ENCODE measurements at regions not wholly inside any gene's neighbourhood (a gene's known extent, or its start where the extent isn't known, plus 50 kb on each side); places are given as distances from the start of the nearest gene placed in this dataset.

DNA sequence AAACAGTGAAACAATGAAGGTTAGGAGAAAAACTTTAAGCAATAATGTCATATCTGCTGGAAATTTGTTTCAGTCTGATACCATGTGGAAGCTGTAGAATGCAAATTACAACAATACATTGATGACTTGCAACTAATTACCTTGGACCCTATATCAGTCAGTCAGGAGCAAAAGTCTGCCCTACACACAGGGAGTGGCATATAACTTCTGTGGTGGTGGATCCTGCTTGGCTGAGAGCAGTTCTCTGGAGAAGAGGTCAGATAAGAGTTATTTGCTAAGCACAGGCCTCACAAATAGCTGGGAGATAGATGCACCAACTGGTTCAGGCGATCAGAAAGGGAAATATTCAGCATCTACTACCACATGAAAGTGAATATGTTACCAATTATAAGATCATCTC lies 1364.6 kb upstream of the EPHA6 start:
- no peak for DNase-seq (ENCODE audit: low spot score, unreplicated experiment)
- no peaks in the 10 kb centered on the region for H3K9me3 Mint-ChIP-seq (ENCODE audit: low read depth)
- H3K36me3 Mint-ChIP-seq (ENCODE audit: insufficient read depth) = no peaks in the 10 kb centered on the region
- TF ChIP-seq, protein P1, sequence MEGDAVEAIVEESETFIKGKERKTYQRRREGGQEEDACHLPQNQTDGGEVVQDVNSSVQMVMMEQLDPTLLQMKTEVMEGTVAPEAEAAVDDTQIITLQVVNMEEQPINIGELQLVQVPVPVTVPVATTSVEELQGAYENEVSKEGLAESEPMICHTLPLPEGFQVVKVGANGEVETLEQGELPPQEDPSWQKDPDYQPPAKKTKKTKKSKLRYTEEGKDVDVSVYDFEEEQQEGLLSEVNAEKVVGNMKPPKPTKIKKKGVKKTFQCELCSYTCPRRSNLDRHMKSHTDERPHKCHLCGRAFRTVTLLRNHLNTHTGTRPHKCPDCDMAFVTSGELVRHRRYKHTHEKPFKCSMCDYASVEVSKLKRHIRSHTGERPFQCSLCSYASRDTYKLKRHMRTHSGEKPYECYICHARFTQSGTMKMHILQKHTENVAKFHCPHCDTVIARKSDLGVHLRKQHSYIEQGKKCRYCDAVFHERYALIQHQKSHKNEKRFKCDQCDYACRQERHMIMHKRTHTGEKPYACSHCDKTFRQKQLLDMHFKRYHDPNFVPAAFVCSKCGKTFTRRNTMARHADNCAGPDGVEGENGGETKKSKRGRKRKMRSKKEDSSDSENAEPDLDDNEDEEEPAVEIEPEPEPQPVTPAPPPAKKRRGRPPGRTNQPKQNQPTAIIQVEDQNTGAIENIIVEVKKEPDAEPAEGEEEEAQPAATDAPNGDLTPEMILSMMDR (IDR thresholded peaks at IDR 0.05; ENCODE audit: unreplicated experiment) = no peak
- H3K4me3 Mint-ChIP-seq (ENCODE audit: low read depth) = no peak overlapping the region
- no peak overlapping the region for H3K27ac Mint-ChIP-seq
- peaks cover 2% of the 10 kb centered on the region for H3K4me1 Mint-ChIP-seq (ENCODE audit: low read depth)
- H3K27me3 Mint-ChIP-seq = no peaks in the 10 kb centered on the region

DNA sequence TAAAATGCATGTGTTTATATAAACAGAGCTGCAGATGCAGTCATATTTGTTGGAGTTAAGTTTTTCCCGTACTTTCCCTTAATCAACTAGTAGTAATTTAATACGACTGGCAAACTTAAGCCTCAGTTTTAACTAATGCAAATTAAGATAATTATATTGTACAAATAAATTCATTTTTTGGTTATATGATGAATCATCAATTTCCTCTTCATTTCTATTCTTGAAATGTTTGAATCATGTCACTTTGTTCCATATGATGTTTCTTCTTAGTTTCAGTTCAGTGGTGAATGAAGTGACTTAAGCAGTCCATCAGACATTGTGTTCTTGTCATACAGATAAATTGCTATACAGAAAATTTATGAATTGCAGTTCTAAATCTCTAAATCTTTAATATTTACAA lies 1361.2 kb upstream of the EPHA6 start:
- Mint-ChIP-seq H3K9me3 (ENCODE audit: low read depth) (no peaks in the 10 kb centered on the region), H3K27ac (no peak overlapping the region)

DNA sequence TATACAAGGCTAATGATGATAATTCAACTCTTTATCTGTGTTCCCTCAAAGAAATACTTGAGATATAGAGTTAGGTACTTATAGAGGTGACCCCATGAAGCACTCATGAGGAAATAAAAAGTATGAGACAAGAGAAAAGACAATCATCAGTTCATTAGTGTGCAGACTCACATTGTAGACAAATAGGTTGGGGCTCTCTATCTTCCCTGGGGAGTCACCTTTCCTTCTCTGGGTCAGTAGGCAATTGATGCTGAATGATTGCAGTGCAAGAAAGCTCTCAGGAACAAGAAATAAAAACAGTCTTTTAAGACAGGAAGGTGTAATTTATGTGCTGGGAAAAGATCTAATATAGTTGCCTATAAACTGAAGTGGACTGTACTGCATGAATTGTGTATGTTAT lies 1357.6 kb upstream of the EPHA6 start:
- TF ChIP-seq, protein P1 (IDR thresholded peaks at IDR 0.05; ENCODE audit: unreplicated experiment) = no peak
- Mint-ChIP-seq H3K4me3 (ENCODE audit: low read depth) (no peak overlapping the region), H3K27ac (no peak overlapping the region), H3K36me3 (ENCODE audit: insufficient read depth) (no peaks in the 10 kb centered on the region), H3K4me1 (ENCODE audit: low read depth) (peaks cover 11% of the 10 kb centered on the region), H3K27me3 (no peaks in the 10 kb centered on the region), H3K9me3 (ENCODE audit: low read depth) (no peaks in the 10 kb centered on the region)
- no peak for DNase-seq (ENCODE audit: low spot score, unreplicated experiment)

More for the DNA sequence above, 1361.2 kb upstream of the EPHA6 start:
- TF ChIP-seq, protein P1 (IDR thresholded peaks at IDR 0.05; ENCODE audit: unreplicated experiment) = no peak
- H3K27me3 Mint-ChIP-seq = no peaks in the 10 kb centered on the region
- no peak for DNase-seq (ENCODE audit: low spot score, unreplicated experiment)
- H3K4me3 Mint-ChIP-seq (ENCODE audit: low read depth) = no peak overlapping the region
- H3K36me3 Mint-ChIP-seq (ENCODE audit: insufficient read depth) = no peaks in the 10 kb centered on the region
- H3K4me1 Mint-ChIP-seq (ENCODE audit: low read depth) = no peaks in the 10 kb centered on the region

DNA sequence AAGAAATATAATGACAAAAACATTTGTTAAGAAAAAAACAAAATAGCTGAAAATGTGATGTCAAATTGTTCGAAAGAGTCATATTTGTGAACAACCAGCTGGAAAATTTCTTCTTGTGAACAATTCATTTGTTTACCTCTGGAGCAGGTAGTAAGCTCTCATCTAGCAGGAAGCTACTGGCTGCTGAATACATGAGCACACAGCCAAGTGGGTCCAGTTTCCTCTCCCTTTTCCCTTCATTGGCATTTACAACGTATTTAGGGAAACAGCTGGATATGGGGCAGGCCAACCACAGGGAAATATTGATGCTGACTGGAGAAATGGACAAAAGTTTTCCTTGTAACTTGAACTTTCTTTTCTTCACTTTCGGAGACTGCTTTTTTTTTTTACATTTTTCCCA lies 1354.7 kb upstream of the EPHA6 start:
- Mint-ChIP-seq H3K27me3 (no peaks in the 10 kb centered on the region), H3K4me3 (ENCODE audit: low read depth) (no peak overlapping the region), H3K36me3 (ENCODE audit: insufficient read depth) (no peaks in the 10 kb centered on the region), H3K27ac (no peak overlapping the region), H3K4me1 (ENCODE audit: low read depth) (peaks cover 11% of the 10 kb centered on the region), H3K9me3 (ENCODE audit: low read depth) (no peaks in the 10 kb centered on the region)
- TF ChIP-seq, protein P1 (IDR thresholded peaks at IDR 0.05; ENCODE audit: unreplicated experiment) = no peak
- no peak for DNase-seq (ENCODE audit: low spot score, unreplicated experiment)

DNA sequence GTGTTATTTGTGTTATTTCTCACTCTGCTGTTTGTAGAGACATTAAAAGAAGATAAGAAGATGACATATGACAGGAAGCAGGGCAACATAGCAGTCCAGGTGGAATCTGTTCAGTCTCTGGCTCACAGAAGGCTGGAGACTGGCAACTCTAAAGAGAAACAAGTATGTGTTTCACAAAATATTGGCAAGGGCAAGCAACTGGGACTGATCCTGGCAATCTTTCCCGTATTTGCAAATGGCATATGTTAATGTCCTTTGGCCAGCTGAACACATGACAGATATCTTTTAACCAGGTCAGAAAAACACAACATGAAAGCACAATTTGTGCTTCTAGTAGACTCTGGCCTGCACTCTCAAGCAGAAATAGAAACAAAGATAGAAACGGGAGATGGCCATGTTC lies 1354.1 kb upstream of the EPHA6 start:
- Mint-ChIP-seq H3K4me3 (ENCODE audit: low read depth) (no peak overlapping the region), H3K9me3 (ENCODE audit: low read depth) (no peaks in the 10 kb centered on the region), H3K27ac (no peak overlapping the region), H3K36me3 (ENCODE audit: insufficient read depth) (no peaks in the 10 kb centered on the region), H3K4me1 (ENCODE audit: low read depth) (peaks cover 11% of the 10 kb centered on the region), H3K27me3 (no peaks in the 10 kb centered on the region)
- TF ChIP-seq, protein P1 (IDR thresholded peaks at IDR 0.05; ENCODE audit: unreplicated experiment) = no peak
- DNase-seq (ENCODE audit: low spot score, unreplicated experiment) = no peak

Data from progenitor cell of endocrine pancreas (in vitro differentiated cells).